ENCODE measurements at regions not wholly inside any gene's neighbourhood (a gene's known extent, or its start where the extent isn't known, plus 50 kb on each side); places are given as distances from the start of the nearest gene placed in this dataset.

- Histone ChIP-seq H3K36me3 (ENCODE audit: control insufficient read depth, insufficient read depth, low read length) (no peaks in the 10 kb centered on the region), H3K14ac (replicated peaks; ENCODE audit: low read depth, low read length) (no peak overlapping the region), H3K9me3 (ENCODE audit: control insufficient read depth, insufficient read depth, low read length) (no peaks in the 10 kb centered on the region), H4K8ac (ENCODE audit: low read depth in 2 of 2, low read length in 2 of 2) (no peak overlapping the region), H2AK5ac (ENCODE audit: low read depth, low read length) (no peak overlapping the region), H2BK120ac (ENCODE audit: low read depth, low read length) (no peak overlapping the region), H3K4ac (ENCODE audit: low read depth, low read length) (no peak overlapping the region), H3K27ac (ENCODE audit: insufficient read depth, low read length) (no peak overlapping the region), H3K18ac (ENCODE audit: low read depth, low read length) (no peak overlapping the region), H2BK5ac (ENCODE audit: low read depth, low read length, poor library complexity, severe bottlenecking) (no peak overlapping the region), H3K79me1 (ENCODE audit: low read depth in 1 of 2, low read length in 2 of 2) (no peaks in the 10 kb centered on the region), H4K5ac (ENCODE audit: low read depth, low read length) (no peak overlapping the region), H3K56ac (ENCODE audit: extremely low read depth, insufficient read depth, low read length) (no peak overlapping the region), H2AFZ (replicated peaks; ENCODE audit: low read length, poor library complexity) (no peak overlapping the region), H4K91ac (ENCODE audit: insufficient read depth, low read depth, low read length) (no peak overlapping the region), H3K23ac (ENCODE audit: low read depth, low read length) (no peak overlapping the region), H3K9me1 (ENCODE audit: insufficient read depth, low read length) (no peaks in the 10 kb centered on the region), H4K20me1 (ENCODE audit: insufficient read depth, low read length) (no peaks in the 10 kb centered on the region), H2BK15ac (ENCODE audit: low read depth, low read length) (no peak overlapping the region), H2BK20ac (ENCODE audit: low read depth, low read length) (no peak overlapping the region), H3K4me1 (ENCODE audit: control insufficient read depth, insufficient read depth, low read length) (no peaks in the 10 kb centered on the region), H3K27me3 (ENCODE audit: control insufficient read depth, insufficient read depth, low read length) (peaks cover 3% of the 10 kb centered on the region; the same call in 1 of the 2 replicates), H3K9ac (ENCODE audit: low read depth, low read length) (no peak overlapping the region), H3K4me2 (ENCODE audit: low read depth, low read length) (no peak overlapping the region), H2AK9ac (replicated peaks; ENCODE audit: low read depth, low read length, poor library complexity) (no peak overlapping the region), H3K4me3 (ENCODE audit: insufficient read depth, low read depth, low read length) (no peak overlapping the region)
- dilution Hi-C loops (cut with HindIII; ENCODE audit: low sequenced_read_pairs, unreplicated experiment): no loop called here
- in situ Hi-C loops (cut with MboI; ENCODE audit: low sequenced_read_pairs): no loop called here
- intact Hi-C loops (cut with micrococcal nuclease): no loop called here
- ChIA-PET CTCF (interaction anchor here (0.6 to 1.1 kb wide), 3 partner anchors 9 to 373 kb away, joined by 3 to 11 read pairs (median 4); no protein-coding TSS in a partner anchor), POLR2A (ENCODE audit: unreplicated experiment) (no interaction called here)
- ATAC-seq (ENCODE audit: low read depth) (no peak), DNase-seq (no peak)
- BruUV-seq (replicated peaks): no TSS peak
- WGBS, 2 experiments (ENCODE audit: extremely low coverage in 2 of 2, insufficient read length in 1 of 2): 42% methylated on average over 5 of the region's 8 CpGs; no CpG with 5 or more reads in 1 of the 2 experiments
- no peak for TF ChIP-seq RCOR1 (IDR thresholded peaks at IDR 0.05; ENCODE audit: insufficient replicate concordance, low read length)
- TF ChIP-seq RFX5 (IDR thresholded peaks at IDR 0.05; ENCODE audit: low read depth, low read length): no peak
- no peak for TF ChIP-seq BHLHE40 (IDR thresholded peaks at IDR 0.05; ENCODE audit: low read depth, low read length)
- no peak for TF ChIP-seq CTCF (conservative IDR thresholded peaks at IDR 0.05; ENCODE audit: low read depth, low read length)
- no peak for TF ChIP-seq MXI1 (IDR thresholded peaks at IDR 0.05; ENCODE audit: borderline replicate concordance, low read depth, low read length)
- TF ChIP-seq POLR2A (IDR thresholded peaks at IDR 0.05; ENCODE audit: low read depth, low read length): no peak
- TF ChIP-seq ELK1 (IDR thresholded peaks at IDR 0.05; ENCODE audit: borderline replicate concordance, low read depth, low read length): no peak
- TF ChIP-seq NFE2L2 (IDR thresholded peaks at IDR 0.05; ENCODE audit: low read depth, low read length): no peak
- no peak for TF ChIP-seq SMC3 (IDR thresholded peaks at IDR 0.05; ENCODE audit: low read depth, low read length)
- no peak for TF ChIP-seq MAZ (IDR thresholded peaks at IDR 0.05; ENCODE audit: borderline replicate concordance, low read depth, low read length)
- no peak for TF ChIP-seq RAD21 (IDR thresholded peaks at IDR 0.05; ENCODE audit: low read length)
- TF ChIP-seq MAFK (IDR thresholded peaks at IDR 0.05; ENCODE audit: low read depth, low read length): no peak
- TF ChIP-seq CHD1 (IDR thresholded peaks at IDR 0.05; ENCODE audit: low read depth, low read length): no peak
- TF ChIP-seq CEBPB (IDR thresholded peaks at IDR 0.05; ENCODE audit: low read depth, low read length): no peak
- no peak for TF ChIP-seq FOS (IDR thresholded peaks at IDR 0.05; ENCODE audit: low read depth, low read length)
Measured at GRCh38 chr9:2354856-2355696, 266.5 kb upstream of the VLDLR start.

Data from IMR-90 (cell line).